ENCODE measurements at regions not wholly inside any gene's neighbourhood (a gene's known extent, or its start where the extent isn't known, plus 50 kb on each side); places are given as distances from the start of the nearest gene placed in this dataset.
A peak's percentile ranks its signal among the peaks of the same experiment; 100 is the strongest.

- H3K36me3 ChIP-seq = no peaks in the 10 kb centered on the region
- H3K4me2 ChIP-seq = no peak overlapping the region
- no peaks in the 10 kb centered on the region for H4K20me1 ChIP-seq
- H3K4me3 ChIP-seq = no peak overlapping the region
- no peaks in the 10 kb centered on the region for H3K27me3 ChIP-seq
- H3K4me1 ChIP-seq = no peaks in the 10 kb centered on the region
- no peak overlapping the region for H3K9ac ChIP-seq
- H3K9me3 ChIP-seq (replicated peaks in 1 of 11) = no peaks in the 10 kb centered on the region
- H3K27ac ChIP-seq = no peak overlapping the region
- TF ChIP-seq Cebpa-rat (IDR thresholded peaks at IDR 0.05) = no peak
These were observed 428.1 kb downstream of the MEIS1 start for GRCh38 chr2:66862885-66863650.

DNA sequence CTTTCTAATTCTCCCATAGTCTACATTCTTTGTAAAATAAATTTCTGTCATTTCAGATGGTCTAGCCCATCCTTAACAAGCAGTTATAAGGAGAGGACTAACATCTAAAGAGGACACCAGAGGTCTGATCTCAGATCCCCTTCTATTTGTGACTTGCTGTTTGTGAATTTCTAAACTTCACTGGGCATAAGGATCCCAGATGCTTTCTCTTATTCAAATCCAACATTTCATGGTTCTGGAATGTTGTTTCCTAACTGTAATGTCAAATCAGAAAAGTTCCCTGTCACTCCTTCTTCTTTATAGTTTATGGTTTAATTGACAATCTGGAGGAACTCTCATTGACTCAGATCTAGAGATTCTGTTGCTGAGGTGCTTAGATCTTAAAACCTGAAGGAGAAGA, 430.2 kb downstream of the MEIS1 start:
- Histone ChIP-seq H3K9me3 (replicated peaks in 1 of 11) (no peaks in the 10 kb centered on the region), H3K36me3 (no peaks in the 10 kb centered on the region), H4K20me1 (no peaks in the 10 kb centered on the region), H3K4me1 (peaks cover 9 to 16% (median 12%) of the 10 kb centered on the region in 10 experiments; a peak in 19 of 20 replicates), H3K9ac (no peak overlapping the region), H3K27me3 (no peaks in the 10 kb centered on the region), H3K27ac (no peak overlapping the region), H3K4me3 (no peak overlapping the region), H3K4me2 (no peak overlapping the region)
- no peak for TF ChIP-seq Cebpa-rat (IDR thresholded peaks at IDR 0.05)

GRCh38 chr2:66866331-66867062, 431.6 kb downstream of the MEIS1 start:
- Histone ChIP-seq H4K20me1 (no peaks in the 10 kb centered on the region), H3K4me3 (no peak overlapping the region), H3K4me1 (peaks cover 9 to 16% (median 12%) of the 10 kb centered on the region in 10 experiments; a peak in 19 of 20 replicates), H3K27me3 (no peaks in the 10 kb centered on the region), H3K9me3 (replicated peaks in 1 of 11) (no peaks in the 10 kb centered on the region), H3K9ac (no peak overlapping the region), H3K4me2 (no peak overlapping the region), H3K36me3 (no peaks in the 10 kb centered on the region), H3K27ac (no peak overlapping the region)
- TF ChIP-seq Cebpa-rat (IDR thresholded peaks at IDR 0.05) = no peak

- H3K4me2 ChIP-seq = no peak overlapping the region
- no peaks in the 10 kb centered on the region for H3K36me3 ChIP-seq
- H3K9ac ChIP-seq = no peak overlapping the region
- no peak for TF ChIP-seq Cebpa-rat (IDR thresholded peaks at IDR 0.05)
- H3K9me3 ChIP-seq (replicated peaks in 1 of 11) = no peaks in the 10 kb centered on the region
- H3K4me3 ChIP-seq = no peak overlapping the region
- H3K4me1 ChIP-seq = peaks cover 9 to 16% (median 12%) of the 10 kb centered on the region in 10 experiments; a peak in 19 of 20 replicates
- H4K20me1 ChIP-seq = no peaks in the 10 kb centered on the region
- no peak overlapping the region for H3K27ac ChIP-seq
- no peaks in the 10 kb centered on the region for H3K27me3 ChIP-seq
These were observed 432.1 kb downstream of the MEIS1 start for GRCh38 chr2:66867063-66867441.

DNA sequence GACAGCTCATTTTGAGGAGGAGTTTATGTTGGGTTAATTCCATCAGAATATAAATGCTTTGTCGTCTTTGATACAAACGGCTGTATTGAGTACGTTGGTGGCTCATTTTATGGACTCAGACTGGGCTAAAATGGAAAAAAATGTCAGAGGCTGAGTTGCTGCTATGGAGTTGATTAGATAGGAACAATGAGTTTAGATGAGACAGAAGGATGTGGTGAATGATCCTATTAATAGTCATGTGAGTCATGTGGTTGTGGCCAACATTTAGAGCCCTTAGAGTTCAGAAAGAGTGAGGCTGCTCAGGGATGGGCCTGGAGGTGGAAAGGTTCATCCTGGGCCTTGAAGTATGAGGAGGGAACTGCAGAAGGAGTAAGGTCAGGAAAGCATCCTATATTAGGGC, 434.2 kb downstream of the MEIS1 start:
- Histone ChIP-seq H3K4me2 (peak overlapping the region; percentile 38 to 61 (median 52)), H3K9ac (no peak overlapping the region), H4K20me1 (no peaks in the 10 kb centered on the region), H3K27ac (no peak overlapping the region), H3K36me3 (no peaks in the 10 kb centered on the region), H3K4me3 (no peak overlapping the region), H3K27me3 (no peaks in the 10 kb centered on the region), H3K9me3 (replicated peaks in 1 of 11) (no peaks in the 10 kb centered on the region), H3K4me1 (peaks cover 9 to 16% (median 12%) of the 10 kb centered on the region in 10 experiments; a peak in 19 of 20 replicates)
- no peak for TF ChIP-seq Cebpa-rat (IDR thresholded peaks at IDR 0.05)

- Histone ChIP-seq H3K27ac (no peak overlapping the region), H3K27me3 (no peaks in the 10 kb centered on the region), H3K4me3 (no peak overlapping the region), H3K4me2 (no peak overlapping the region), H3K4me1 (peaks cover 9 to 16% (median 12%) of the 10 kb centered on the region in 10 experiments; a peak in 19 of 20 replicates), H3K9ac (no peak overlapping the region), H3K9me3 (replicated peaks in 1 of 11) (no peaks in the 10 kb centered on the region), H3K36me3 (no peaks in the 10 kb centered on the region), H4K20me1 (no peaks in the 10 kb centered on the region)
- no peak for TF ChIP-seq Cebpa-rat (IDR thresholded peaks at IDR 0.05)
These were observed 437.4 kb downstream of the MEIS1 start for GRCh38 chr2:66872081-66872985.

DNA sequence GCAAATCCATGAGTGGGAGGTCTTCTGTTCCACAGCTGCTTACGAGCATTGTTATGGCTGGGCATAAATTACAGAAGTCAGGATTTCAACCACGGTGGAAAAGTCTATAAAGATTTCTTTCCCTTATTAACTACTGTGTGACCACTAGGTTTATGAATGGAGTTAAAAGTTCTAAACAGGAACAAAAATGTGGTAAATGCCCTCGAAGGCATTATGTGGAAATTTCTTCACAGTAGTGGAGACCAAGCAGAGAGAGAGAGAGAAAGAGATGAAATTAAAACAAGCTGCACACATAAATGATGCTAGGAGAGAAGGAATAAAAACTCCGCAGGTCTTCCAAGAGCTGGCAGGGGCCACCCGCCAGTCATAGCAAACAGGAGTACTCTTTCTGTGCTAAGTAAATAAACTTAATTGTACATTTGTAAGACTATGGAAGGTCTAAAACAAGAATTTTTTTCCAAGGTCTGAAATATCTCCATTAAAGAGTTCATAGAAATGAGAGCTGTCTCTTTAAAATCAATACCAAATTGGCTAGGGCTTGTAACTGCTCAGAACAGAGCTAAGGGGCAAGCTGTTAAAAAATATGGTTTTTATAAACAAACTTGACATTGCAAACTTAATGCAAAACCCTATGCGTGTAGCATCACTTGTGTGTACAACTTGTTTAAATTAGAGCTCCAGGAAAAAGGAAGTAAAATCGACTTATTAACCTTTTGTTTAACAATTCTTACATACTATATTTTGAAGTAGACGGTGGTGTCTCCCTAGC, 438.2 kb downstream of the MEIS1 start:
- no peak overlapping the region for H3K27ac ChIP-seq
- H3K4me1 ChIP-seq = peaks cover 9 to 16% (median 12%) of the 10 kb centered on the region in 10 experiments; a peak in 19 of 20 replicates
- no peak overlapping the region for H3K9ac ChIP-seq
- TF ChIP-seq Cebpa-rat (IDR thresholded peaks at IDR 0.05) = no peak
- no peak overlapping the region for H3K4me2 ChIP-seq
- no peaks in the 10 kb centered on the region for H3K27me3 ChIP-seq
- H3K9me3 ChIP-seq (replicated peaks in 1 of 11) = no peaks in the 10 kb centered on the region
- no peaks in the 10 kb centered on the region for H3K36me3 ChIP-seq
- no peaks in the 10 kb centered on the region for H4K20me1 ChIP-seq
- no peak overlapping the region for H3K4me3 ChIP-seq

DNA sequence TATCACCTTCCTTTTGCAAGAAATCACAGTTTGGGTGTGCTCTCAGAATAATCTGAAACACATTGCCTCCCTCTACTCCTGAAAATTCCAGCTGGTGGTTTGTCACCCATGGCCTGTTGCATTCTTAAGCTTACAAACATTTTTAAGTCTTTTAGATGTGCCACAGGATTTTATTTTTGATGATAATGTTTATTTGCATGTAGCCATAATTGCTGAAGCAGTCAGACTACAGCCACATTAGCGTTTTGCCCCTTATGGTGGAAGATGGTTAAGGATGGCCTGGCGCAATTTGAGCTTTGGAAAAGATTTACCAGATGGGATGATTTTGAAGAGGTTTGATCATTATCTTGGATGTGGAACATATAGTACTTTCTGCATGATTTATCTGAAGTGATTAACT, 439.5 kb downstream of the MEIS1 start:
- Histone ChIP-seq H3K9ac (no peak overlapping the region), H3K4me2 (no peak overlapping the region), H3K36me3 (no peaks in the 10 kb centered on the region), H3K4me3 (no peak overlapping the region), H3K9me3 (replicated peaks in 1 of 11) (no peaks in the 10 kb centered on the region), H3K27me3 (no peaks in the 10 kb centered on the region), H3K27ac (no peak overlapping the region), H4K20me1 (no peaks in the 10 kb centered on the region), H3K4me1 (peaks cover under 1 to 4% (median 2%) of the 10 kb centered on the region in 10 experiments; a peak in 11 of 20 replicates)
- TF ChIP-seq Cebpa-rat (IDR thresholded peaks at IDR 0.05) = no peak

Measured in BLaER1 treated with 17β-estradiol and CSF1 and Interleukin-3, amounts not matched to agents 10 nM and 100 nM (cell line).